Upper lobe of left lung (tissue), 6 donors: ENCODE measurements at regions not wholly inside any gene's neighbourhood (a gene's known extent, or its start where the extent isn't known, plus 50 kb on each side); places are given as distances from the start of the nearest gene placed in this dataset.

ENCODE experiments used
- ATAC-seq, 2 donors: fragments of 200-7000 bp; cut with Tn5 transposase; one replicate each; pipeline ENCODE4 v1.9.1; 2022; ENCODE audit warnings: mild to moderate bottlenecking in 2 of 2, moderate library complexity in 2 of 2; ENCODE audit not compliant: low FRiP score in 2 of 2
- DNase-seq, 2 donors: peaks; one replicate each; pipeline ENCODE4 v3.0.0-alpha.2; 2019 to 2020
- H3K27ac ChIP-seq, 4 donors: fragments of 200-600 bp; sonication (generic); one replicate each; pipeline ENCODE4 v1.5.1; 2016 to 2019
- H3K27me3 ChIP-seq, 4 donors: fragments of 200-600 bp; sonication (generic); one replicate each; pipeline ENCODE4 v1.5.1; 2017 to 2019
- H3K36me3 ChIP-seq, 4 donors: fragments of 200-600 bp; sonication (generic); one replicate each; pipeline ENCODE4 v1.5.1; 2016 to 2019
- H3K4me1 ChIP-seq, 4 donors: fragments of 200-600 bp; sonication (generic); one replicate each; pipeline ENCODE4 v1.5.1; 2018 to 2019
- H3K4me3 ChIP-seq, 4 donors: fragments of 200-600 bp; sonication (generic); one replicate each; pipeline ENCODE4 v1.5.1; 2017 to 2019; ENCODE audit warnings: mild to moderate bottlenecking in 2 of 4, moderate library complexity in 1 of 4
- H3K9me3 ChIP-seq, 4 donors: fragments of 200-600 bp; sonication (generic); one replicate each; pipeline ENCODE4 v1.5.1; 2018 to 2019
- EP300 ChIP-seq, 4 donors: sonication (generic); formaldehyde crosslinking; IDR thresholded peaks; one replicate each; pipeline ENCODE4 v1.5.1; 2017; ENCODE audit warnings: antibody characterized with exemption in 4 of 4, control low read depth in 2 of 4
- POLR2A ChIP-seq, 4 donors: fragments of 450-650 bp; IDR thresholded peaks; one replicate each; pipeline ENCODE4 v1.5.1; 2016 to 2017; ENCODE audit warnings: antibody characterized with exemption in 4 of 4, mild to moderate bottlenecking in 2 of 4
- POLR2AphosphoS5 ChIP-seq, 2 donors: sonication (generic); formaldehyde crosslinking; IDR thresholded peaks; one replicate each; pipeline ENCODE4 v1.5.1; 2017; ENCODE audit warnings: antibody characterized with exemption in 2 of 2
- WGBS, 2 donors: methylation state at CpG; one replicate each; pipeline ENCODE4 v1.1.5; 2017 to 2018; 5-methylcytosine and 5-hydroxymethylcytosine counted together
- TF ChIP-seq, protein P1 (sequence below), 6 experiments: fragments of 450-650 bp in 4 of 6; fragments of 200-600 bp in 2 of 6; sonication (generic) in 2 of 6; IDR thresholded peaks; one replicate each; pipeline ENCODE4 v1.5.1; 2016 to 2019; ENCODE audit warnings: antibody characterized with exemption in 6 of 6
- donor health status: DM: no; HTN: no; CAD: no; lungs with moderate emphysema.
- donor health status: DM: no; HTN: yes; CAD: no; lungs with severe emphysema.

GRCh38 chr1:187504779-187505178 lies 676.0 kb downstream of the PLA2G4A start:
- H3K36me3 ChIP-seq: no peaks in the 10 kb centered on the region
- no peak overlapping the region for H3K27ac ChIP-seq
- no peak overlapping the region for H3K4me3 ChIP-seq
- ATAC-seq: no peak
- no peaks in the 10 kb centered on the region for H3K9me3 ChIP-seq
- DNase-seq: no peak
- no peaks in the 10 kb centered on the region for H3K27me3 ChIP-seq
- H3K4me1 ChIP-seq: no peaks in the 10 kb centered on the region
- TF ChIP-seq EP300 (IDR thresholded peaks at IDR 0.05) (no peak), POLR2AphosphoS5 (IDR thresholded peaks at IDR 0.05) (no peak), POLR2A (IDR thresholded peaks at IDR 0.05) (no peak)
- TF ChIP-seq, protein P1, sequence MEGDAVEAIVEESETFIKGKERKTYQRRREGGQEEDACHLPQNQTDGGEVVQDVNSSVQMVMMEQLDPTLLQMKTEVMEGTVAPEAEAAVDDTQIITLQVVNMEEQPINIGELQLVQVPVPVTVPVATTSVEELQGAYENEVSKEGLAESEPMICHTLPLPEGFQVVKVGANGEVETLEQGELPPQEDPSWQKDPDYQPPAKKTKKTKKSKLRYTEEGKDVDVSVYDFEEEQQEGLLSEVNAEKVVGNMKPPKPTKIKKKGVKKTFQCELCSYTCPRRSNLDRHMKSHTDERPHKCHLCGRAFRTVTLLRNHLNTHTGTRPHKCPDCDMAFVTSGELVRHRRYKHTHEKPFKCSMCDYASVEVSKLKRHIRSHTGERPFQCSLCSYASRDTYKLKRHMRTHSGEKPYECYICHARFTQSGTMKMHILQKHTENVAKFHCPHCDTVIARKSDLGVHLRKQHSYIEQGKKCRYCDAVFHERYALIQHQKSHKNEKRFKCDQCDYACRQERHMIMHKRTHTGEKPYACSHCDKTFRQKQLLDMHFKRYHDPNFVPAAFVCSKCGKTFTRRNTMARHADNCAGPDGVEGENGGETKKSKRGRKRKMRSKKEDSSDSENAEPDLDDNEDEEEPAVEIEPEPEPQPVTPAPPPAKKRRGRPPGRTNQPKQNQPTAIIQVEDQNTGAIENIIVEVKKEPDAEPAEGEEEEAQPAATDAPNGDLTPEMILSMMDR (IDR thresholded peaks at IDR 0.05): no peak

- no peak for TF ChIP-seq POLR2AphosphoS5 (IDR thresholded peaks at IDR 0.05)
- no peak for TF ChIP-seq POLR2A (IDR thresholded peaks at IDR 0.05)
- TF ChIP-seq EP300 (IDR thresholded peaks at IDR 0.05): no peak
- ATAC-seq: no peak
- Histone ChIP-seq H3K27me3 (no peaks in the 10 kb centered on the region), H3K36me3 (no peaks in the 10 kb centered on the region), H3K4me3 (no peak overlapping the region), H3K9me3 (no peaks in the 10 kb centered on the region), H3K4me1 (no peaks in the 10 kb centered on the region), H3K27ac (no peak overlapping the region)
- no peak for DNase-seq
These were observed 680.3 kb downstream of the PLA2G4A start for GRCh38 chr1:187509091-187509490.

DNA sequence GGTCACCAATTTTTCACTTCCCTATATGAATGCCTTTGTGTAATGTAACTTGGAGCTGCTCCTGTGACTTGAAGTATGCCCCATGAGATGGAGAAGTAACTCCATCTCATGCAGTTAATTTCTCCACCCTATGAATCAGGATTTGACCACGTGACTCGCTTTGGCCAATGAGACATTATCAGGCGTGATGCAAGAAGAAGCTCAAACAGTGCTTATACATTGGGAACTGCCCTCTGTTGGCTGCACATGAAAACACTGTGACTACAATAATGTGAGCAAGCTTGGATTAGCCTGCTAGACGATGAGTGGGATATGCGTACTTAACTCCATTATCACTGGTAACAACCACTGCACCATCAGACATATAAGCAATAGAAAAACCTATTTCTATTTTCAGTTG lies 684.4 kb downstream of the PLA2G4A start:
- no peaks in the 10 kb centered on the region for H3K4me1 ChIP-seq
- H3K27ac ChIP-seq: no peak overlapping the region
- no peak overlapping the region for H3K4me3 ChIP-seq
- TF ChIP-seq, protein P1 (IDR thresholded peaks at IDR 0.05): no peak
- TF ChIP-seq POLR2A (IDR thresholded peaks at IDR 0.05) (no peak), POLR2AphosphoS5 (IDR thresholded peaks at IDR 0.05) (no peak), EP300 (IDR thresholded peaks at IDR 0.05) (no peak)
- no peaks in the 10 kb centered on the region for H3K27me3 ChIP-seq
- no peak for DNase-seq
- ATAC-seq: no peak
- no peaks in the 10 kb centered on the region for H3K9me3 ChIP-seq
- H3K36me3 ChIP-seq: no peaks in the 10 kb centered on the region
- 80 to 91% methylated on average over 5 of the region's 5 CpGs for WGBS, 2 donors

GRCh38 chr1:187514110-187514509 lies 685.4 kb downstream of the PLA2G4A start:
- TF ChIP-seq EP300 (IDR thresholded peaks at IDR 0.05) (no peak), POLR2A (IDR thresholded peaks at IDR 0.05) (no peak), POLR2AphosphoS5 (IDR thresholded peaks at IDR 0.05) (no peak)
- TF ChIP-seq, protein P1 (IDR thresholded peaks at IDR 0.05): no peak
- Histone ChIP-seq H3K9me3 (no peaks in the 10 kb centered on the region), H3K4me1 (no peaks in the 10 kb centered on the region), H3K4me3 (no peak overlapping the region), H3K27ac (no peak overlapping the region), H3K36me3 (no peaks in the 10 kb centered on the region), H3K27me3 (no peaks in the 10 kb centered on the region)
- ATAC-seq: no peak
- 93% methylated on average over 3 of the region's 3 CpGs for WGBS, 2 donors
- DNase-seq: no peak

- 88% methylated on average over 1 of the region's 1 CpG for WGBS, 2 donors
- DNase-seq: no peak
- Histone ChIP-seq H3K27me3 (no peaks in the 10 kb centered on the region), H3K27ac (no peak overlapping the region), H3K9me3 (no peaks in the 10 kb centered on the region), H3K4me1 (no peaks in the 10 kb centered on the region), H3K4me3 (no peak overlapping the region), H3K36me3 (no peaks in the 10 kb centered on the region)
- ATAC-seq: no peak
- TF ChIP-seq, protein P1 (IDR thresholded peaks at IDR 0.05): no peak
- TF ChIP-seq POLR2AphosphoS5 (IDR thresholded peaks at IDR 0.05) (no peak), POLR2A (IDR thresholded peaks at IDR 0.05) (no peak), EP300 (IDR thresholded peaks at IDR 0.05) (no peak)
These were observed 688.1 kb downstream of the PLA2G4A start for GRCh38 chr1:187516874-187517273.
